ENCODE measurements at regions not wholly inside any gene's neighbourhood (a gene's known extent, or its start where the extent isn't known, plus 50 kb on each side); places are given as distances from the start of the nearest gene placed in this dataset.

DNA sequence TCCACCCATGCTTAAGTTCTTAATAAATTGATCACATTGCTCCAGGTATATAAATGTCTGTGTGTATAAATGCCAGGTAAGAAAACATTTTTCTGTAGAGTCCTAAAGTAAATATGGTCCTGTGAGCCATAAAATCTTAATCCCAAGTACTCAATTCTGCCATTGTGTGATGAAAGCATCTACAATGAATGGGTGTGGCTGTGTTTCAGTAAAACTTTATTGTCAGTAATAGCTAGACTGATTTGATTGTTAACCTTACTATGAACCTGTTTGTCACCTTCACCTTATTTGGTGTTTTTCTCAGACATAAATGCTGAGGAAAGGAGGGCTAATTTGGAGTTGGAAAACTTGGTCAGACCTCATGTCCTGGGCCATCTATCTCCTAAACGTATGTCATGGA is 683.5 kb upstream of the GRM7 start:
- no peaks in the 10 kb centered on the region for H3K9me3 ChIP-seq
- DNase-seq (ENCODE audit: low spot score) (no peak), ATAC-seq (ENCODE audit: insufficient number of reproducible peaks, low FRiP score, low read depth) (no peak)
- no peak overlapping the region for H3K27ac ChIP-seq
- H3K4me3 ChIP-seq: no peak overlapping the region
- TF ChIP-seq, protein P1, sequence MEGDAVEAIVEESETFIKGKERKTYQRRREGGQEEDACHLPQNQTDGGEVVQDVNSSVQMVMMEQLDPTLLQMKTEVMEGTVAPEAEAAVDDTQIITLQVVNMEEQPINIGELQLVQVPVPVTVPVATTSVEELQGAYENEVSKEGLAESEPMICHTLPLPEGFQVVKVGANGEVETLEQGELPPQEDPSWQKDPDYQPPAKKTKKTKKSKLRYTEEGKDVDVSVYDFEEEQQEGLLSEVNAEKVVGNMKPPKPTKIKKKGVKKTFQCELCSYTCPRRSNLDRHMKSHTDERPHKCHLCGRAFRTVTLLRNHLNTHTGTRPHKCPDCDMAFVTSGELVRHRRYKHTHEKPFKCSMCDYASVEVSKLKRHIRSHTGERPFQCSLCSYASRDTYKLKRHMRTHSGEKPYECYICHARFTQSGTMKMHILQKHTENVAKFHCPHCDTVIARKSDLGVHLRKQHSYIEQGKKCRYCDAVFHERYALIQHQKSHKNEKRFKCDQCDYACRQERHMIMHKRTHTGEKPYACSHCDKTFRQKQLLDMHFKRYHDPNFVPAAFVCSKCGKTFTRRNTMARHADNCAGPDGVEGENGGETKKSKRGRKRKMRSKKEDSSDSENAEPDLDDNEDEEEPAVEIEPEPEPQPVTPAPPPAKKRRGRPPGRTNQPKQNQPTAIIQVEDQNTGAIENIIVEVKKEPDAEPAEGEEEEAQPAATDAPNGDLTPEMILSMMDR (IDR thresholded peaks at IDR 0.05): no peak
- no peaks in the 10 kb centered on the region for H3K36me3 ChIP-seq
- no peaks in the 10 kb centered on the region for H3K4me1 ChIP-seq (ENCODE audit: control insufficient read depth in 1 of 2, low read depth in 2 of 2)
- no peaks in the 10 kb centered on the region for H3K27me3 ChIP-seq (replicated peaks; ENCODE audit: insufficient read depth)

DNA sequence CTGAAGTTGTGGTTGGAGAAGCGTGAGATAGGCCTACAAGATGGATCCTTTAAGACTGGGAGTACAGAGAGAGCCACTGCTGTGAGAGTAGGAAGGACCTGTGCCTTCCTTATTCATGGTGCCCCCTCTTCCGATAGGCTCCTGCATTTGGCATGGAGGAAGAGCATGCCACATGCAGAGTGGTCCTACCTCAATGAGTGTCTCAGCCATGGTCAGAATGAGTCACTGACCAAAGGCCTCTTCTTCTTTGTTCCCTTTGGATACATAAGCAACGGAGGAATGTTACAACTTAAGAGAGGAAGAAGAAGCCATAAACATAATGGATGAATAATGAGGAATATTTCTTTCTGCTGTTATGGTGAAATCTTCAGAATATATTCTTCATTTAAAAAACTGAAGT is 681.2 kb upstream of the GRM7 start:
- DNase-seq (ENCODE audit: low spot score) (no peak), ATAC-seq (ENCODE audit: insufficient number of reproducible peaks, low FRiP score, low read depth) (no peak)
- H3K27me3 ChIP-seq (replicated peaks; ENCODE audit: insufficient read depth): no peaks in the 10 kb centered on the region

DNA sequence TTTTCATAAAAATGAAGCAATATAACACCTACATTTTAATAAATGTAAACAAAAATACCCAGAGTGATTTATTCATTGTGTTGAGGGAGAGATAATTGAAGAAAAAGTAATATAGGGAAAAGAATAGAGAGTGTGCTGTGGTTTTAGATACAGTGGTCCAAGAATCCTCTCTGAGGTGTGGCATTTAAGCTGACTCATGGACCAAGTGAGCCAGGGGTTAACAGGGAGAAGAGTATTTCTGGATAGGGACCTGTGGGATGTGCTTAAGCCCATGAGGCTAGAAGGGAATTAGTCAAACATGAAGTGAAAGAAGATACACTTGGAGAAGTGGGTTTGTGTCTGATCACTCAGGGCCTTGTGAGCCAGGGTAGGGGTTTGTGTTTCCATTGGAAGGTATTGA is 680.7 kb upstream of the GRM7 start:
- Histone ChIP-seq H3K4me1 (ENCODE audit: control insufficient read depth in 1 of 2, low read depth in 2 of 2) (no peaks in the 10 kb centered on the region), H3K27me3 (replicated peaks; ENCODE audit: insufficient read depth) (no peaks in the 10 kb centered on the region), H3K36me3 (no peaks in the 10 kb centered on the region), H3K4me3 (no peak overlapping the region), H3K27ac (no peak overlapping the region), H3K9me3 (no peaks in the 10 kb centered on the region)
- DNase-seq (ENCODE audit: low spot score) (no peak), ATAC-seq (ENCODE audit: insufficient number of reproducible peaks, low FRiP score, low read depth) (no peak)
- TF ChIP-seq, protein P1 (IDR thresholded peaks at IDR 0.05): no peak

More for the DNA sequence above, 681.2 kb upstream of the GRM7 start:
- Histone ChIP-seq H3K4me3 (no peak overlapping the region), H3K36me3 (no peaks in the 10 kb centered on the region), H3K9me3 (no peaks in the 10 kb centered on the region), H3K27ac (no peak overlapping the region), H3K4me1 (ENCODE audit: control insufficient read depth in 1 of 2, low read depth in 2 of 2) (no peaks in the 10 kb centered on the region)
- TF ChIP-seq, protein P1 (IDR thresholded peaks at IDR 0.05): no peak

DNA sequence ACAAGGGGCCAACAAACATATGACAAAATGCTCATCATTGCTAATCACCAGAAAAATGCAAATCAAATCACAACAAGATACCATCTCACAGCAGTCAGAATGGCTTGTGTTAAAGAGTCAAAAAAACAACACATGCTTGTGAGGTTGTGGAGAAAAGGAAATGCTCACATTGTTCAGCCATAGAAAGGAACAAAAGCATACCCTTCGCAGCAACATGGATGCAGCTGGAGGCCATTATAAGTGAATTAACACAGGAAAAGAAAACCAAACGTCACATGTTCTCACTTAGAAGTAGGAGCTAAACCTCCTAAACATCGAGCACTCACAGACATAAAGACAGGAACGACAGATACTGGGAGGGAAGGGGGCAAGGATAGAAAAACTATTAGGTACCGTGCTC is 678.4 kb upstream of the GRM7 start:
- Histone ChIP-seq H3K9me3 (no peaks in the 10 kb centered on the region), H3K27ac (no peak overlapping the region), H3K27me3 (replicated peaks; ENCODE audit: insufficient read depth) (no peaks in the 10 kb centered on the region), H3K36me3 (no peaks in the 10 kb centered on the region), H3K4me3 (no peak overlapping the region), H3K4me1 (ENCODE audit: control insufficient read depth in 1 of 2, low read depth in 2 of 2) (no peaks in the 10 kb centered on the region)
- TF ChIP-seq, protein P1 (IDR thresholded peaks at IDR 0.05): no peak
- no peak for ATAC-seq (ENCODE audit: insufficient number of reproducible peaks, low FRiP score, low read depth)
- DNase-seq (ENCODE audit: low spot score): no peak

DNA sequence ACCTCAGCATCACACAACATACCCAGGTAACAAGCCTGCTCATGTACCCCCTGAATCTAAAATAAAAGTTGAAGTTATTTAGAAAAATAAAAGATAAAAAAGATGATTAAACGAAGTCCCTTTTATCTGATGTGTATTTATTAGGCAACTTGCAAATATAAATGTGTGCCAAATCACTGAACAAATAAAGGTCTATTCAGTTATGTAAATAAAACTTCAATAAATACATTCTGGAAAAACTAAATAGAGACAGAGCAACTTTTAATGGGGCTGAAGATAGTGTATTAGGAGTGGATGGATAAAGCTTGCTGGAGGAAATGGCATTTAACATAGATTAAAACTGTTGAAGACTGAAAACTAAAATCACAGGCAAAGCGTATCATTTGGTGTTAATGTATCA is 678.0 kb upstream of the GRM7 start:
- no peak overlapping the region for H3K4me3 ChIP-seq
- TF ChIP-seq, protein P1 (IDR thresholded peaks at IDR 0.05): no peak
- no peaks in the 10 kb centered on the region for H3K27me3 ChIP-seq (replicated peaks; ENCODE audit: insufficient read depth)
- H3K9me3 ChIP-seq: no peaks in the 10 kb centered on the region
- H3K27ac ChIP-seq: no peak overlapping the region
- DNase-seq (ENCODE audit: low spot score) (no peak), ATAC-seq (ENCODE audit: insufficient number of reproducible peaks, low FRiP score, low read depth) (no peak)
- no peaks in the 10 kb centered on the region for H3K4me1 ChIP-seq (ENCODE audit: control insufficient read depth in 1 of 2, low read depth in 2 of 2)
- H3K36me3 ChIP-seq: no peaks in the 10 kb centered on the region
